ENCODE measurements at regions not wholly inside any gene's neighbourhood (a gene's known extent, or its start where the extent isn't known, plus 50 kb on each side); places are given as distances from the start of the nearest gene placed in this dataset.
"Not testable (repeated sequence)": the region's sequence is repeated elsewhere in the genome, so short reads cannot be mapped to it uniquely, and the experiment has no call there.

GRCh38 chr7:92909686-92910475, 73.5 kb upstream of the CDK6 start:
- DNase-seq = no peak

DNA sequence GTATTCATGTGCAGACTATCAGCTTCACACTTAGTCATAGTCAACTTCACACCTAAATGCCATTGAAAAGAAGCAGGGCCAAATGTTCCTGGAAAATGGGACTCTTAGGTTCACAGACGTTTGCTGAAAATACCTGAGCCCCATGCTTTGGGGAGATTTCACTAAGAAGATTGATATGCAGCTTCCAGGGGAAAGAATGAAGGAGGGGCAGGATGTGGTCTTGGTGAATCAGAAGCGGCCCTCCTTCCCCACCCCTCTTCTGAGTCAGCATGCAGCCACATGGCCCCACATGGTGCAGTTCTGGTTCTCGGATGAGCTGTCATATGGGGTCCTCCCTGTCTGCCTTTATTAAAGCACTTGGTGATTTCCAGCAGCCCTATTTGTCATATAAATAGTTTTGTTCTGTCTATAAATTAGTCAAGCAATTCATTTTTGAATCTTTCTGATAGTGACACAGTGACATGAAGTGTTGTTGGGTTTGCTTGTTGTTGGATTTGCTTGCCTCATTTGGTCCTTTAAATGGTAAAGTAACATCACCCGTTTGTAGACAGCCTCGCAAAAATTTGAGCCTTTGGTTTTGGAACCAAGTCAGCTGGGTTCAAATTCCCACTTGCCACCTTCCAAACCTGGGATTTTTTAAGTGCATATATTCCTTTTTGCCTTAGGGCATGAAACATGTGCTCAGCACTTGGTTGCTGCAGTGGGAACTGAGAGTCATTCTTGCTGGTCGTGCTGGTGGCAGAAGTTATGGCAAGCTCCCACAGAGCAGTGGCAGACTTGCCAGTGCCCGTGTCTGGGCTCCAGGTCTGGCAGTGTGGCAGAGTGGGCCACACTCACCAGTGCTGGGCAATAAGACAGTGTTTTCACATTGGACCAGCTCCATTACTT, 68.1 kb upstream of the CDK6 start:
- DNase-seq = peak; percentile 76 to 82

GRCh38 chr7:92898798-92899197, 62.4 kb upstream of the CDK6 start:
- no peak for DNase-seq

- DNase-seq = not testable (repeated sequence)
These were observed 58.5 kb upstream of the CDK6 start for GRCh38 chr7:92894857-92895256.

- DNase-seq = no peak
These were observed 52.7 kb upstream of the CDK6 start for GRCh38 chr7:92889081-92889480.
